Embryonic facial prominence (tissue), 1 donor: ENCODE measurements at regions not wholly inside any gene's neighbourhood (a gene's known extent, or its start where the extent isn't known, plus 50 kb on each side); places are given as distances from the start of the nearest gene placed in this dataset.
A peak's percentile ranks its signal among the peaks of the same experiment; 100 is the strongest.

Source experiments
- DNase-seq: peaks from one replicate; pipeline ENCODE4 v3.0.0-alpha.2; 2016; ENCODE audit errors: extremely low spot score

GRCh38 chr2:54360055-54360792 is 95.9 kb upstream of the SPTBN1 start:
- DNase-seq, result peak; percentile 78

GRCh38 chr2:54364409-54364808 is 91.7 kb upstream of the SPTBN1 start:
- no peak for DNase-seq

- DNase-seq, result no peak
Measured at GRCh38 chr2:54365661-54366060, 90.5 kb upstream of the SPTBN1 start.

- DNase-seq, result no peak
Measured at GRCh38 chr2:54366487-54367280, 89.4 kb upstream of the SPTBN1 start.

GRCh38 chr2:54370405-54371104 is 85.6 kb upstream of the SPTBN1 start:
- no peak for DNase-seq

GRCh38 chr2:54371460-54372065 is 84.6 kb upstream of the SPTBN1 start:
- no peak for DNase-seq

- DNase-seq, result no peak
Measured at GRCh38 chr2:54372361-54372760, 83.8 kb upstream of the SPTBN1 start.

GRCh38 chr2:54373855-54374254 is 82.3 kb upstream of the SPTBN1 start:
- DNase-seq, result no peak

- no peak for DNase-seq
Measured at GRCh38 chr2:54374591-54375364, 81.3 kb upstream of the SPTBN1 start.

- DNase-seq, result no peak
Measured at GRCh38 chr2:54377451-54377850, 78.7 kb upstream of the SPTBN1 start.

GRCh38 chr2:54377901-54378493 is 78.1 kb upstream of the SPTBN1 start:
- no peak for DNase-seq

- no peak for DNase-seq
Measured at GRCh38 chr2:54380670-54381069, 75.5 kb upstream of the SPTBN1 start.

GRCh38 chr2:54381293-54381692 is 74.8 kb upstream of the SPTBN1 start:
- DNase-seq, result no peak

- no peak for DNase-seq
Measured at GRCh38 chr2:54382601-54383000, 73.5 kb upstream of the SPTBN1 start.

- no peak for DNase-seq
Measured at GRCh38 chr2:54384301-54385203, 71.6 kb upstream of the SPTBN1 start.

GRCh38 chr2:54385271-54385670 is 70.9 kb upstream of the SPTBN1 start:
- DNase-seq, result no peak

GRCh38 chr2:54386585-54386984 is 69.5 kb upstream of the SPTBN1 start:
- no peak for DNase-seq

GRCh38 chr2:54387059-54387991 is 68.8 kb upstream of the SPTBN1 start:
- no peak for DNase-seq

- DNase-seq, result no peak
Measured at GRCh38 chr2:54388076-54388475, 68.1 kb upstream of the SPTBN1 start.
